Kidney epithelial cell (primary cell): ENCODE measurements at regions not wholly inside any gene's neighbourhood (a gene's known extent, or its start where the extent isn't known, plus 50 kb on each side); places are given as distances from the start of the nearest gene placed in this dataset.

Experiments
- DNase-seq: peaks from one replicate; pipeline ENCODE4 v3.0.0-alpha.2; 2010; ENCODE audit warnings: low read depth
- H3K27me3 ChIP-seq: 2 replicates; pipeline ENCODE4 v1.6.0; 2011; ENCODE audit warnings: low read length; ENCODE audit not compliant: control insufficient read depth, insufficient read depth
- H3K36me3 ChIP-seq: 2 replicates; pipeline ENCODE4 v1.5.1; 2011; ENCODE audit warnings: low read length; ENCODE audit not compliant: control insufficient read depth, insufficient read depth
- H3K4me3 ChIP-seq: 2 replicates; pipeline ENCODE4 v1.5.1; 2011; ENCODE audit warnings: low read depth, mild to moderate bottlenecking, control low read depth, low read length
- TF ChIP-seq, protein P1 (sequence below): IDR thresholded peaks from 2 replicates; pipeline ENCODE4 v1.5.1; 2011; ENCODE audit warnings: mild to moderate bottlenecking, moderate library complexity, low read length, control low read depth, inconsistent platforms; ENCODE audit not compliant: insufficient read depth, poor library complexity, severe bottlenecking

DNA sequence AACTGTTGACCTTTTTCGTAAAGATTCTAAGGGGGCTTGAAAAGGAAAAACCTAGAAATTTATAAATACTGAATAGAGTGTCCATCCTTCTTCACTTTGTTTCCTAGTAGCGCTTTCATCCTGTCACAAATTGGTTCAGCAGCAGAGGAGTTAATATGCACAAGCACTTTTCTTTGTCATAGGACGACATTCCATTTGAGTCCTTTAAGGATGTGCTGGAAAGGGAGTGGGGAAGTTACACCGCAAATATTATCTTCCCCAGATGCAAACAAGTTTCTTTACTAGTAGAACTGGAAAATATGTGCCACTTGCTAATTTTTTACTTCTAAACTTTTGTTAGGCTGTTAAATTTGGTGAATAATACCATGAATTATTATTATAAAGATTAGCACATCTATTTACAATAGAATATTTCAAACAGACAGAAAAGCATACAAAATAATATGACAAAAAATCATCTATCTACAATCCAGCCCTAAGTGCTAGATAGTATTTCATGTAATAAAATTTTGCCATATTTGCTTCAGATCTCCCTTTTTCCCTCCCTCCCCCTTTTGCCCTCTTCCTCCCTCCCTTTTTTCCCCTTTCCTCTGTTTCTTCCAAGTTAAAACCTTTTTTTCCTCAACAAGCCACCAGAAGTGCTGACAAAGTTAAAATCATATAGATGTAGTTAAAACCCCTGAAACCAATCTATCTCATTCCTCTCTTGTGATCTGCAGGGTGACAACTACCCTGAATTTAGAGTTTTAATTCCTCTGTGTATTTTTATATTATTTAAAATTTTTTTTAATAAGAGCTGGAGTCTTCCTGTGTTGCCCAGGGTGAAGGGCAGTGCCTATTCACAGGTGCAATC, 50.5 kb upstream of the MAP4K3 start:
- Histone ChIP-seq H3K4me3 (no peak overlapping the region), H3K27me3 (no peaks in the 10 kb centered on the region), H3K36me3 (no peaks in the 10 kb centered on the region)
- TF ChIP-seq, protein P1, sequence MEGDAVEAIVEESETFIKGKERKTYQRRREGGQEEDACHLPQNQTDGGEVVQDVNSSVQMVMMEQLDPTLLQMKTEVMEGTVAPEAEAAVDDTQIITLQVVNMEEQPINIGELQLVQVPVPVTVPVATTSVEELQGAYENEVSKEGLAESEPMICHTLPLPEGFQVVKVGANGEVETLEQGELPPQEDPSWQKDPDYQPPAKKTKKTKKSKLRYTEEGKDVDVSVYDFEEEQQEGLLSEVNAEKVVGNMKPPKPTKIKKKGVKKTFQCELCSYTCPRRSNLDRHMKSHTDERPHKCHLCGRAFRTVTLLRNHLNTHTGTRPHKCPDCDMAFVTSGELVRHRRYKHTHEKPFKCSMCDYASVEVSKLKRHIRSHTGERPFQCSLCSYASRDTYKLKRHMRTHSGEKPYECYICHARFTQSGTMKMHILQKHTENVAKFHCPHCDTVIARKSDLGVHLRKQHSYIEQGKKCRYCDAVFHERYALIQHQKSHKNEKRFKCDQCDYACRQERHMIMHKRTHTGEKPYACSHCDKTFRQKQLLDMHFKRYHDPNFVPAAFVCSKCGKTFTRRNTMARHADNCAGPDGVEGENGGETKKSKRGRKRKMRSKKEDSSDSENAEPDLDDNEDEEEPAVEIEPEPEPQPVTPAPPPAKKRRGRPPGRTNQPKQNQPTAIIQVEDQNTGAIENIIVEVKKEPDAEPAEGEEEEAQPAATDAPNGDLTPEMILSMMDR, result no peak
- DNase-seq, result no peak

- DNase-seq, result peak; percentile 77
- Histone ChIP-seq H3K27me3 (no peaks in the 10 kb centered on the region), H3K4me3 (no peak overlapping the region), H3K36me3 (no peaks in the 10 kb centered on the region)
- TF ChIP-seq, protein P1, result no peak
Observed at GRCh38 chr2:39488450-39488849, 51.4 kb upstream of the MAP4K3 start.

- no peaks in the 10 kb centered on the region for H3K27me3 ChIP-seq
- TF ChIP-seq, protein P1, result no peak
- H3K4me3 ChIP-seq, result no peak overlapping the region
- DNase-seq, result no peak
- H3K36me3 ChIP-seq, result no peaks in the 10 kb centered on the region
Observed at GRCh38 chr2:39490586-39490985, 53.5 kb upstream of the MAP4K3 start.

DNA sequence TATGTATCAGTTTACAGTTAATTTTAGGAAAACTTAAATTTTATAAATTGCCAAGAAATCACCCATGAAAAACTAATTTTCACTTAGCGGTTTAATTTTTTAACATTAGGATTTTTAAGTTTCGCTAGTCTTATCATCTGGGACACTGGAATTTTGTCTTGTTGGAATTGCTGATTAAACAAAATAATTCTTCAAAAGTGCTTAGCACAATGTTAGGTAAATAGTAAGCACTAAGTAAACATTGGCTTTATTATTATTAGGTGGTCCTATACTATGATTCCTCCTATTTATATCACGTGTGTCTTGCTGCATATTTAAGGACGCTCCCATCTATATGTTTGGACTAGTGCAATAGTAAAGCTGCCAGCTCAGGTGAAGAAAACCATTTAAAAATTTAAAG, 54.6 kb upstream of the MAP4K3 start:
- TF ChIP-seq, protein P1, result no peak
- no peak for DNase-seq
- no peaks in the 10 kb centered on the region for H3K36me3 ChIP-seq
- H3K27me3 ChIP-seq, result no peaks in the 10 kb centered on the region
- no peak overlapping the region for H3K4me3 ChIP-seq

DNA sequence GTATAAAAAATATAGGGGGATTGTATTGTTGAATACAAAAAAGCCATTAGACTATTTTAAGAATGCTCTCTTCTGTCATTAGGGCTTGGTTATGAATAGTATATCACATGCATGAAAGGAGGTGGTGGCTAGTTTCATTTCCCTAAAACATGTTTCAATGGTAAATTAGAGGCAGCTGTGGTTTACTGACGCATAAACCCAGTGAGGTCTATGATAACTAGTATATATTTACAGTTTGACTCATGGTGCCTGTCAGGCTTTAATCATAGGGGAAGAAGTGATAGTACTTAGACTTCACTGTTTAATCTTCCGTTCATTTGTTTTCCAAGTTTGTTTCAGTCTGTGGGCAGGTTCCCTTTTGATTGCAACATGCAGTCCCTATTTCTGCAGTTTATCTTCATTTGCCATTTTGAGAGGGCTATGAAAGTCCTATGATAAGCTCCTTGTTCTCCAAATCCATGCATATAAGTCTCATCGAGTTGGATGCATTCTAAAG, 55.1 kb upstream of the MAP4K3 start:
- TF ChIP-seq, protein P1, result no peak
- Histone ChIP-seq H3K4me3 (no peak overlapping the region), H3K27me3 (no peaks in the 10 kb centered on the region), H3K36me3 (no peaks in the 10 kb centered on the region)
- peak; percentile 82 for DNase-seq
